Aorta (tissue), 5 donors: ENCODE measurements at regions not wholly inside any gene's neighbourhood (a gene's known extent, or its start where the extent isn't known, plus 50 kb on each side); places are given as distances from the start of the nearest gene placed in this dataset.
"Not testable (repeated sequence)": the region's sequence is repeated elsewhere in the genome, so short reads cannot be mapped to it uniquely, and the experiment has no call there.

Experiments used
- ATAC-seq: fragments of 200-7000 bp; cut with Tn5 transposase; one replicate; pipeline ENCODE4 v1.9.1; 2022; ENCODE audit warnings: moderate library complexity; ENCODE audit not compliant: low FRiP score
- DNase-seq, 2 donors: peaks; one replicate each; pipeline ENCODE4 v3.0.0-alpha.2; 2020
- H3K27ac ChIP-seq, 2 donors: one replicate each; pipeline ENCODE4 v1.5.1; 2013; ENCODE audit warnings: low read length in 2 of 2, mild to moderate bottlenecking in 2 of 2, moderate library complexity in 2 of 2, control low read depth in 1 of 2, inconsistent platforms in 1 of 2, low read depth in 1 of 2
- H3K27me3 ChIP-seq, 2 donors: one replicate each; pipeline ENCODE4 v1.6.1; 2013; ENCODE audit warnings: control low read depth in 1 of 2, low read length in 1 of 2, mild to moderate bottlenecking in 1 of 2, moderate library complexity in 1 of 2; ENCODE audit not compliant: insufficient read depth in 2 of 2, control insufficient read depth in 1 of 2
- H3K36me3 ChIP-seq, 2 donors: one replicate each; pipeline ENCODE4 v1.6.1; 2013; ENCODE audit warnings: control low read depth in 1 of 2, low read length in 1 of 2, mild to moderate bottlenecking in 1 of 2; ENCODE audit not compliant: insufficient read depth in 2 of 2, control insufficient read depth in 1 of 2
- H3K4me1 ChIP-seq, 2 donors: one replicate each; pipeline ENCODE4 v1.6.1; 2013; ENCODE audit warnings: low read length in 2 of 2, control low read depth in 1 of 2, mild to moderate bottlenecking in 1 of 2, moderate library complexity in 1 of 2; ENCODE audit not compliant: insufficient read depth in 2 of 2, control insufficient read depth in 1 of 2
- H3K4me3 ChIP-seq, 2 donors: one replicate each; pipeline ENCODE4 v1.5.1; 2013; ENCODE audit warnings: low read length in 2 of 2, control low read depth in 1 of 2, mild to moderate bottlenecking in 1 of 2
- H3K9me3 ChIP-seq: one replicate; pipeline ENCODE4 v1.6.1; 2013; ENCODE audit warnings: mild to moderate bottlenecking, low read length; ENCODE audit not compliant: control insufficient read depth
- WGBS, 2 donors: extraction: QIAGEN DNeasy Blood & Tissue Kit; methylation state at CpG; one replicate each; pipeline ENCODE4 v1.1.7; 2013; 5-methylcytosine and 5-hydroxymethylcytosine counted together
- intact Hi-C, 2 donors: fragments of 100-400 bp; cut with DNase I; formaldehyde crosslinking; loops; one replicate each; pipeline versions ENCODE4 v1.14.2 to v1.15.0; 2022
- donor health status: healthy with polysubstance abuse.
- donor health status: Bipolar disorder and iron deficiency.
- donor health status: DM: no; HTN: no; CAD: no.
- donor health status: DM: no; HTN: no; CAD: no.
- donor health status: DM: yes; HTN: yes; CAD: no.

DNA sequence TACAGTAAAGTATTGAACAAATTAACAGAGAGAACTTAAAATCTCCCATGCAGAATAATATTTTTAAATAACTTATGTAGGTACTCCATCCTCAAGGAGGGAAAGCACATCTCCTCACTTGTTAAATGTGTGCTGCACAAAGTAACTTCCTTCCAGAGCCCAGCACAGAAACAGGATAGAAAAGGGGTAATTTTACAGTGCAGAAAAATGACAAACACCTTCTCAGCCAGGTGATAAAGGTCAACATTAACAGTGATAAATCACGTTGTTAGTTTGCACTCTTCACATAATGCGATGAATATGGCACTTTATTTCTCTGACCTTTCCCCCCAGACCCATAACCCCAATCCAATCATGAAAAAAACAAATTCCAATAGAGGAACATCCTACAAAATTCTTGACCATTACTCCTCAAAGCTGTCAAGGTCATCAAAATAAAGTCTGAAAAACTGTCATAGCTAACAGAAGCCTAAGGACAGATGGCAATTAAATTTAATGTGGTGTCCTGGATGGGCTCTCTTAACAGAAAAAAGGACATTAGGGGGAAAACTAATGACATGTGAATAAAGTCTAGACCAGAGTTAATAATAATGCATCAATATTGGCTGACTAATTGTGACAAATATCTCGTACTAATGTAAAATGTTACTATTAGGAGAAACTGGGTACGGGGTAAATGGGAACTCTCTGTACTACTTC lies 547.4 kb upstream of the AGA start:
- no peak overlapping the region for H3K4me3 ChIP-seq
- H3K36me3 ChIP-seq = no peaks in the 10 kb centered on the region
- H3K27me3 ChIP-seq = no peaks in the 10 kb centered on the region
- DNase-seq (no peak), ATAC-seq (no peak)
- 86% methylated on average over 4 of the region's 4 CpGs for WGBS, 2 donors
- H3K9me3 ChIP-seq = no peaks in the 10 kb centered on the region
- intact Hi-C loops = no loop called here
- no peak overlapping the region for H3K27ac ChIP-seq
- H3K4me1 ChIP-seq = no peaks in the 10 kb centered on the region

DNA sequence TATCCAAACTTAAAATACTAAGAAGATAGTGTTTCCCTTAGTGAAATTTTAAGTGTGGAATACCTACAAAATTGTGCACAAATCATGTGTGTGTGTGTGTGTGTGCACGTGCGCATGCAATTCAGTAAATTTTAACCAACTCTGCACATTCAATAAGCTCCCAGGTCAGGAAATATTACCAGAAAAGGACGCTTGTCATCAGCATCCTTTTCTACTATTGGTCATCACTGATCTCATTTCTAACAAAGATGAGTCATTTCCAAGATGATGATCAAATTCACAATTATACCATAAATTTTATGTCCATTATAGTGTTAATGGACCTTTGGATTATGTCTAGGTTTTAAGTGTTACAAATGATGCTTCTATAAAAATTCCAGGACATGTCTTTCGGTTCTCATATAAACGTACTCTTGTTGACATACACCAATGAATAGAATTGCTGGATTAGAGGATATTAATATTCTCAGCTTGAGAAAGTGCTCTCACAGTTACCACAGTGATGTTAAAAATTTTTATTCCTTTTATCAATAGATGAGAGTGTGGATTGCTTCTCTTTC lies 560.9 kb upstream of the AGA start:
- no peaks in the 10 kb centered on the region for H3K36me3 ChIP-seq
- ATAC-seq = no peak
- DNase-seq = no peak
- intact Hi-C loops = no loop called here
- H3K4me3 ChIP-seq = no peak overlapping the region
- WGBS, 2 donors = 78 to 85% methylated on average over 5 of the region's 5 CpGs
- no peak overlapping the region for H3K27ac ChIP-seq
- H3K27me3 ChIP-seq = no peaks in the 10 kb centered on the region
- no peaks in the 10 kb centered on the region for H3K4me1 ChIP-seq
- no peaks in the 10 kb centered on the region for H3K9me3 ChIP-seq

DNA sequence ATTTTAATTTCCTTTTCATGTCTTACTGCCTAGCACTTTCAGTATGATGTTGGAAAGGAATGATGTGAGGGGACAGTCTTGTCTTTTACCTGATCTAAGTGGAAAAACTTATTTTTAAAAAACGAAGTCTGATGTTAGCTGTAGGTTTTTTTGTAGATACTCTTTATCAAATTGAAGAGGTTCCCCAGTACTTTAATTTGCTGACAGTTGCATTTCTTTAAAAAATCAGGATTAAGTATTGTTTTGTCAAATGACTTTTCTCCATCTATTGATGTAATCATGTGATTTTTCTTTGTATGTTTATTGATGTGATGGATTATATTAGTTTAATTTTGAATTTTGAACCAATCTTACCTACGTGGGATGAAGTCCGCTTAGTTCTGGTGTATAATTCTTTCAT lies 568.4 kb upstream of the AGA start:
- no peak for DNase-seq
- Histone ChIP-seq H3K27me3 (no peaks in the 10 kb centered on the region), H3K36me3 (no peaks in the 10 kb centered on the region), H3K4me1 (no peaks in the 10 kb centered on the region), H3K27ac (no peak overlapping the region), H3K4me3 (no peak overlapping the region), H3K9me3 (no peaks in the 10 kb centered on the region)
- 92 to 94% methylated on average over 3 of the region's 3 CpGs for WGBS, 2 donors
- ATAC-seq = no peak
- intact Hi-C loops = no loop called here

DNA sequence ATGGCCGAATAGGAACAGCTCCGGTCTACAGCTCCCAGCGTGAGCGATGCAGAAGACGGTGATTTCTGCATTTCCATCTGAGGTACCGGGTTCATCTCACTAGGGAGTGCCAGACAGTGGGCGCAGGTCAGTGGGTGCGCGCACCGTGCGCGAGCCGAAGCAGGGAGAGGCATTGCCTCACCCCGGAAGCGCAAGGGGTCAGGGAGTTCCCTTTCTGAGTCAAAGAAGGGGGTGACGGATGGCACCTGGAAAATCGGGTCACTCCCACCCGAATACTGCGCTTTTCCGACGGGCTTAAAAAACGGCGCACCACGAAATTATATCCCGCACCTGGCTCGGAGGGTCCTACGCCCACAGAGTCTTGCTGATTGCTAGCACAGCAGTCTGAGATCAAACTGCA lies 572.8 kb upstream of the AGA start:
- H3K36me3 ChIP-seq, ATAC-seq, H3K4me1 ChIP-seq, H3K4me3 ChIP-seq, H3K9me3 ChIP-seq, H3K27me3 ChIP-seq, H3K27ac ChIP-seq, intact Hi-C loops, DNase-seq: not testable (repeated sequence)
- WGBS, 2 donors = 97 to 98% methylated on average over 23 to 26 of the region's 27 CpGs

DNA sequence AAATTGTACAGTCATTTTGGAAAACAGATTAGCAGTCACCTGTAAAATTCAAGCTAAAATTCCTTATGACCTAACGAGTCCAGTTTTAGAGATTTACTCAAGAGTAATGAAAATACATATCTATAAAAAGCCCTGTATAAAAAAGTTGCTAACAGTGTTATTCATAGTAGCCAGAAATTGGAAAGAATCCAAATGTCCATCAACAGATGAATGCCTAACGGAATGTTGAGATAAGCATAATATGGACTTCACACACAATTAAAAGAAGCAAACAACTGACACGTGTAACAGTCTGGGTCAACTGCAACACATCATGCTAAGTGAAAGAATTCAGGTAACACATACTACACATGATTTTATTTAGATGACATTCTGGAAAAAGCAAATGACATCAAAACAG lies 584.8 kb upstream of the AGA start:
- WGBS, 2 donors = 3 to 4% methylated on average over 3 of the region's 3 CpGs
- Histone ChIP-seq H3K4me3 (no peak overlapping the region), H3K27me3 (no peaks in the 10 kb centered on the region), H3K36me3 (no peaks in the 10 kb centered on the region), H3K4me1 (no peaks in the 10 kb centered on the region), H3K9me3 (no peaks in the 10 kb centered on the region), H3K27ac (no peak overlapping the region)
- ATAC-seq (no peak), DNase-seq (no peak)
- intact Hi-C loops = no loop called here

DNA sequence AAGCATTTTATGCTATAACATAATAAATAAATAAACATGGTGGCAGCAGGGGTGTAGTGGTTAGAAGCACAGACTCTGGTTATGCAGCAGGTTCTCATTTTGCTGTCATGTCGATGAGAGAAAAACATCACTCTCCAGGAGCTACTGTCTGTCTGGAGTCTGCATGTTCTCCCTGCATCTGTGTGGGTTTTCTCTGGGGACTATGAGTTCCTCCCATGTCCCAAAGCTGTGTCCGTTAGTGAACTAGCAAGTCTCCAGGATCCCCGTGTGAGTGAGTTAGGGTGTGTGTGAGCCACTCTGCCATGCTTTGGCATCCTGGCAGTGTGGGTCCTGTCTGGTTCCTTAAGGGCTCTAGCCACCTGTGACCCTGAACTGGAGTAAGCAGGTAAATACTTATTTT lies 585.6 kb upstream of the AGA start:
- Histone ChIP-seq H3K27me3 (no peaks in the 10 kb centered on the region), H3K4me3 (no peak overlapping the region), H3K27ac (peak overlapping the region in 1 of 2 donors; percentile 57), H3K36me3 (no peaks in the 10 kb centered on the region), H3K4me1 (no peaks in the 10 kb centered on the region), H3K9me3 (no peaks in the 10 kb centered on the region)
- intact Hi-C loops = no loop called here
- no peak for ATAC-seq
- no peak for DNase-seq
- 19 to 20% methylated on average over 3 of the region's 3 CpGs for WGBS, 2 donors

DNA sequence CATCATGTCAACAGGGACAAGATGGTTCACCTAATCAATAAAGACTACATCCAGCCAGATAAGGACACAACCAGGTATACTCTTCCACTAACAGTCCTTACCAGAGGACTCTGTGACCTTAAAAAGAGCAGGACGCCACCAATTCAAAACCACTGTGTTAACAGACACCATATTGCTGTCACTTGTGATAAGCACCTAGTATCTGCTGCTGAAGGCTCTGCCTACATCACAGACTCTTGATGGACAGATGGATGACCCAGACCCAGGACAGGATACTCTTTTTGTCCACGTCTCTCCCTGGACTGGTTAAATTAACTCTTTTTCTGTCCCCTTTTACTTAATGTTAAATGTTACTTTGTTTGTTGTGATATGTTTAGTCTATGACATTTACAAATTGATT lies 586.2 kb upstream of the AGA start:
- no peak for ATAC-seq
- no peaks in the 10 kb centered on the region for H3K9me3 ChIP-seq
- H3K27me3 ChIP-seq = no peaks in the 10 kb centered on the region
- H3K36me3 ChIP-seq = no peaks in the 10 kb centered on the region
- intact Hi-C loops = no loop called here
- H3K27ac ChIP-seq = no peak overlapping the region
- DNase-seq = no peak
- H3K4me3 ChIP-seq = no peak overlapping the region
- 86 to 87% methylated on average over 2 of the region's 2 CpGs for WGBS, 2 donors
- no peaks in the 10 kb centered on the region for H3K4me1 ChIP-seq

DNA sequence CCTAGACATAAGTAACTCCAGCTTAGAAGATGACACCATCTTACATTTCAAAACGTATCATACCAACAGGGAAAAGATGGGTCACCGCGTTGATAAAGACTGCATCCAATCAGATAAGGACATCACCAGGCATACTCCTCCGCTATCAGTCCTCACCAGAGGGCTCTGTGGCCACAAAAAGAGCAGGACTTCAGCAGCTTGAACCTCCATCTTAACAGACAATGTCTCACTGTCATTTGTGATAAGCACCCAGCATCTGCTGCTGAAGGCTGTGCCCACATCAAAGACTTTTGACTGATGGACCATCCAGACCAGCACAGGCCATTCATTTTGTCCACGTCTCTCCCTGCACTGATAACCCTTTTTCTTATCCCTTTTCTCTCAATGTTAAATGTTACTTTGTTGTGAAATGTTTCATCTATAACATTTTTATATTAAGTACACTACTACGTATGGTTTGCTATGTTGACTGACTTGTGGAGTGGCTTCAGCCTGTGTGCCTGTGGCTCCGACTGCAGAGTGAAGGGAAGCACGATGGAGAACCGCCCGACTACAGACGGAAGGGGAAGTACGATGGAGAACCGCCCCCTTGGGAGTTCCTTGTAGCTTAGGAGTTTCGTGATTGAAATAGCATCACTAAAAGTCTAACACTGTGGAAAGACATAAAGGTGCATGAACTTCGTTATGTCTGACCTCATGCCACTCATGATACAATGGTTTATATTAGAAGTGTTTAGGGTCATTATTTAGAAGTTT lies 595.4 kb upstream of the AGA start:
- Histone ChIP-seq H3K27me3 (no peaks in the 10 kb centered on the region), H3K27ac (no peak overlapping the region), H3K4me1 (no peaks in the 10 kb centered on the region), H3K36me3 (no peaks in the 10 kb centered on the region), H3K4me3 (no peak overlapping the region), H3K9me3 (no peaks in the 10 kb centered on the region)
- WGBS, 2 donors = 87 to 89% methylated on average over 15 of the region's 15 CpGs
- DNase-seq = no peak
- intact Hi-C loops = no loop called here
- ATAC-seq = no peak

DNA sequence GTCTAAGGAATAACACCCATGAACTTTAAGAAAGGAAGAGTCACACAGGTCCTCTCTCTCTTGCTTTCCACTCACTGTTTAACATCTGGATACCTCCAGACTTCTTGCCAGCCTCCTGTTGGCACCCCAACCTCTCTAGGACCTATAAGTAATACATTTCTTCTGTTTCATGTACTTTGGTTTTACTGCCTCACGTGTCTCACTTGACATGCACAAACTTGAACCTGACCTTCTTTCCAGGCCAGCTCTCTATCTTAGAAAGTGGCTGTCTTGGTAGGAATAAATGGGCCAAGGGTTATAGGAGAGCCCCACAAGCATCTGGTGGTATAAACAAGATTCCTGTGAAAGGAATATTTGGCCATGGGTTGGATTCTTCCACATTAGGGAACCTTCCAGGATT lies 614.8 kb upstream of the AGA start:
- H3K4me1 ChIP-seq = no peaks in the 10 kb centered on the region
- no peak overlapping the region for H3K27ac ChIP-seq
- H3K36me3 ChIP-seq = no peaks in the 10 kb centered on the region
- no peak overlapping the region for H3K4me3 ChIP-seq
- 77 to 78% methylated on average over 1 of the region's 1 CpG for WGBS, 2 donors
- DNase-seq (no peak), ATAC-seq (no peak)
- intact Hi-C loops = no loop called here
- peaks cover 2% of the 10 kb centered on the region for H3K9me3 ChIP-seq
- H3K27me3 ChIP-seq = no peaks in the 10 kb centered on the region
